ENCODE measurements at regions not wholly inside any gene's neighbourhood (a gene's known extent, or its start where the extent isn't known, plus 50 kb on each side); places are given as distances from the start of the nearest gene placed in this dataset.
A peak's percentile ranks its signal among the peaks of the same experiment; 100 is the strongest.

GRCh38 chr4:179595671-179596410, 2153.6 kb upstream of the AGA start:
- H3K18ac ChIP-seq (ENCODE audit: low read length) = no peak overlapping the region
- WGBS, 2 donors (ENCODE audit: extremely low coverage in 2 of 2, insufficient read length in 2 of 2, insufficient replicate concordance in 1 of 2) = no CpG with 5 or more reads among the region's 6 CpGs
- peaks cover 0 to 5% of the 10 kb centered on the region in 2 donors for H3K9me3 ChIP-seq (replicated peaks in 1 of 2; ENCODE audit: control insufficient read depth in 2 of 2, insufficient read depth in 1 of 2, low read depth in 1 of 2, low read length in 2 of 2)
- H2BK12ac ChIP-seq (ENCODE audit: low read length) = no peak overlapping the region
- H3K27ac ChIP-seq (replicated peaks; ENCODE audit: low read length) = no peak overlapping the region
- no peak overlapping the region for H3K23ac ChIP-seq (ENCODE audit: low read depth, low read length, poor library complexity)
- H3K9ac ChIP-seq (ENCODE audit: low read depth, low read length, poor library complexity) = no peak overlapping the region
- H2AK5ac ChIP-seq (ENCODE audit: low read depth, low read length) = no peak overlapping the region
- DNase-seq (ENCODE audit: low spot score) = no peak
- H3K14ac ChIP-seq (ENCODE audit: low read length) = no peak overlapping the region
- no peak overlapping the region for H3K4me2 ChIP-seq (ENCODE audit: insufficient read depth, low read length, poor library complexity, severe bottlenecking)
- H2BK5ac ChIP-seq (ENCODE audit: low read length) = no peak overlapping the region
- no peaks in the 10 kb centered on the region for H3K27me3 ChIP-seq (ENCODE audit: control insufficient read depth in 3 of 3, insufficient read depth in 3 of 3, low read depth in 1 of 3, low read length in 3 of 3)
- no peak overlapping the region for H3K4ac ChIP-seq (ENCODE audit: low read length)
- H3K4me3 ChIP-seq (ENCODE audit: low read length in 2 of 2) = no peak overlapping the region
- H2BK15ac ChIP-seq (ENCODE audit: low read length) = no peak overlapping the region
- no peak overlapping the region for H4K8ac ChIP-seq (ENCODE audit: low read depth, low read length)
- no peaks in the 10 kb centered on the region for H3K79me1 ChIP-seq (ENCODE audit: low read depth, low read length)
- peak overlapping the region; percentile 59 for H2AFZ ChIP-seq (ENCODE audit: low read length)
- peaks cover 4 to 5% of the 10 kb centered on the region in 2 donors for H3K4me1 ChIP-seq (ENCODE audit: control insufficient read depth in 2 of 2, insufficient read depth in 1 of 2, low read depth in 1 of 2, low read length in 2 of 2)
- no peak overlapping the region for H4K91ac ChIP-seq (ENCODE audit: low read depth, low read length, poor library complexity)
- H2BK120ac ChIP-seq (ENCODE audit: low read depth, low read length) = no peak overlapping the region
- H3K36me3 ChIP-seq (replicated peaks in 1 of 2; ENCODE audit: control insufficient read depth in 2 of 2, insufficient read depth in 2 of 2, low read length in 2 of 2) = no peaks in the 10 kb centered on the region

- H3K23ac ChIP-seq (ENCODE audit: low read depth, low read length, poor library complexity) = no peak overlapping the region
- H2BK15ac ChIP-seq (ENCODE audit: low read length) = no peak overlapping the region
- no peaks in the 10 kb centered on the region for H3K27me3 ChIP-seq (ENCODE audit: control insufficient read depth in 3 of 3, insufficient read depth in 3 of 3, low read depth in 1 of 3, low read length in 3 of 3)
- no peak overlapping the region for H2AK5ac ChIP-seq (ENCODE audit: low read depth, low read length)
- H3K18ac ChIP-seq (ENCODE audit: low read length) = no peak overlapping the region
- H2BK120ac ChIP-seq (ENCODE audit: low read depth, low read length) = no peak overlapping the region
- no peak overlapping the region for H3K4me3 ChIP-seq (ENCODE audit: low read length in 2 of 2)
- H3K4ac ChIP-seq (ENCODE audit: low read length) = no peak overlapping the region
- no peak overlapping the region for H4K91ac ChIP-seq (ENCODE audit: low read depth, low read length, poor library complexity)
- no peak overlapping the region for H3K27ac ChIP-seq (replicated peaks; ENCODE audit: low read length)
- no peak overlapping the region for H4K8ac ChIP-seq (ENCODE audit: low read depth, low read length)
- no peaks in the 10 kb centered on the region for H3K79me1 ChIP-seq (ENCODE audit: low read depth, low read length)
- peaks cover 4 to 5% of the 10 kb centered on the region in 2 donors for H3K4me1 ChIP-seq (ENCODE audit: control insufficient read depth in 2 of 2, insufficient read depth in 1 of 2, low read depth in 1 of 2, low read length in 2 of 2)
- H2BK5ac ChIP-seq (ENCODE audit: low read length) = no peak overlapping the region
- DNase-seq (ENCODE audit: low spot score) = no peak
- H3K4me2 ChIP-seq (ENCODE audit: insufficient read depth, low read length, poor library complexity, severe bottlenecking) = no peak overlapping the region
- WGBS, 2 donors (ENCODE audit: extremely low coverage in 2 of 2, insufficient read length in 2 of 2, insufficient replicate concordance in 1 of 2) = no CpG with 5 or more reads among the region's 2 CpGs
- no peaks in the 10 kb centered on the region for H3K36me3 ChIP-seq (replicated peaks in 1 of 2; ENCODE audit: control insufficient read depth in 2 of 2, insufficient read depth in 2 of 2, low read length in 2 of 2)
- no peak overlapping the region for H2BK12ac ChIP-seq (ENCODE audit: low read length)
- no peaks in the 10 kb centered on the region for H3K9me3 ChIP-seq (replicated peaks in 1 of 2; ENCODE audit: control insufficient read depth in 2 of 2, insufficient read depth in 1 of 2, low read depth in 1 of 2, low read length in 2 of 2)
- no peak overlapping the region for H3K9ac ChIP-seq (ENCODE audit: low read depth, low read length, poor library complexity)
- peak overlapping the region; percentile 90 for H2AFZ ChIP-seq (ENCODE audit: low read length)
- H3K14ac ChIP-seq (ENCODE audit: low read length) = no peak overlapping the region
Measured at GRCh38 chr4:179596621-179597020, 2154.4 kb upstream of the AGA start.

GRCh38 chr4:179597301-179597700, 2155.1 kb upstream of the AGA start:
- H2AFZ ChIP-seq (ENCODE audit: low read length) = peak overlapping the region; percentile 90
- whole genome bisulfite sequencing, 2 donors (ENCODE audit: extremely low coverage in 2 of 2, insufficient read length in 2 of 2, insufficient replicate concordance in 1 of 2) = no CpG with 5 or more reads among the region's 2 CpGs
- H3K4ac ChIP-seq (ENCODE audit: low read length) = no peak overlapping the region
- no peak overlapping the region for H3K4me3 ChIP-seq (ENCODE audit: low read length in 2 of 2)
- H2BK15ac ChIP-seq (ENCODE audit: low read length) = no peak overlapping the region
- DNase-seq (ENCODE audit: low spot score) = no peak
- no peak overlapping the region for H2BK12ac ChIP-seq (ENCODE audit: low read length)
- H3K4me1 ChIP-seq (ENCODE audit: control insufficient read depth in 2 of 2, insufficient read depth in 1 of 2, low read depth in 1 of 2, low read length in 2 of 2) = peaks cover 4 to 5% of the 10 kb centered on the region in 2 donors
- no peaks in the 10 kb centered on the region for H3K9me3 ChIP-seq (replicated peaks in 1 of 2; ENCODE audit: control insufficient read depth in 2 of 2, insufficient read depth in 1 of 2, low read depth in 1 of 2, low read length in 2 of 2)
- no peak overlapping the region for H3K23ac ChIP-seq (ENCODE audit: low read depth, low read length, poor library complexity)
- H3K36me3 ChIP-seq (replicated peaks in 1 of 2; ENCODE audit: control insufficient read depth in 2 of 2, insufficient read depth in 2 of 2, low read length in 2 of 2) = no peaks in the 10 kb centered on the region
- H3K9ac ChIP-seq (ENCODE audit: low read depth, low read length, poor library complexity) = no peak overlapping the region
- no peak overlapping the region for H3K14ac ChIP-seq (ENCODE audit: low read length)
- H4K8ac ChIP-seq (ENCODE audit: low read depth, low read length) = no peak overlapping the region
- H3K27ac ChIP-seq (replicated peaks; ENCODE audit: low read length) = no peak overlapping the region
- H4K91ac ChIP-seq (ENCODE audit: low read depth, low read length, poor library complexity) = no peak overlapping the region
- no peak overlapping the region for H3K4me2 ChIP-seq (ENCODE audit: insufficient read depth, low read length, poor library complexity, severe bottlenecking)
- no peak overlapping the region for H2AK5ac ChIP-seq (ENCODE audit: low read depth, low read length)
- no peaks in the 10 kb centered on the region for H3K27me3 ChIP-seq (ENCODE audit: control insufficient read depth in 3 of 3, insufficient read depth in 3 of 3, low read depth in 1 of 3, low read length in 3 of 3)
- no peaks in the 10 kb centered on the region for H3K79me1 ChIP-seq (ENCODE audit: low read depth, low read length)
- H2BK120ac ChIP-seq (ENCODE audit: low read depth, low read length) = no peak overlapping the region
- no peak overlapping the region for H3K18ac ChIP-seq (ENCODE audit: low read length)
- no peak overlapping the region for H2BK5ac ChIP-seq (ENCODE audit: low read length)

GRCh38 chr4:179601671-179602070, 2159.4 kb upstream of the AGA start:
- no peak overlapping the region for H2BK12ac ChIP-seq (ENCODE audit: low read length)
- no peaks in the 10 kb centered on the region for H3K27me3 ChIP-seq (ENCODE audit: control insufficient read depth in 3 of 3, insufficient read depth in 3 of 3, low read depth in 1 of 3, low read length in 3 of 3)
- H2AK5ac ChIP-seq (ENCODE audit: low read depth, low read length) = no peak overlapping the region
- no peak overlapping the region for H3K4ac ChIP-seq (ENCODE audit: low read length)
- no peak overlapping the region for H3K18ac ChIP-seq (ENCODE audit: low read length)
- WGBS, 2 donors (ENCODE audit: extremely low coverage in 2 of 2, insufficient read length in 2 of 2, insufficient replicate concordance in 1 of 2) = no CpG with 5 or more reads among the region's 2 CpGs
- H2BK5ac ChIP-seq (ENCODE audit: low read length) = no peak overlapping the region
- H3K79me1 ChIP-seq (ENCODE audit: low read depth, low read length) = no peaks in the 10 kb centered on the region
- H2BK120ac ChIP-seq (ENCODE audit: low read depth, low read length) = no peak overlapping the region
- H4K91ac ChIP-seq (ENCODE audit: low read depth, low read length, poor library complexity) = no peak overlapping the region
- H3K9ac ChIP-seq (ENCODE audit: low read depth, low read length, poor library complexity) = no peak overlapping the region
- H3K4me3 ChIP-seq (ENCODE audit: low read length in 2 of 2) = no peak overlapping the region
- peaks cover 4 to 5% of the 10 kb centered on the region in 2 donors for H3K4me1 ChIP-seq (ENCODE audit: control insufficient read depth in 2 of 2, insufficient read depth in 1 of 2, low read depth in 1 of 2, low read length in 2 of 2)
- H3K23ac ChIP-seq (ENCODE audit: low read depth, low read length, poor library complexity) = no peak overlapping the region
- no peak overlapping the region for H3K14ac ChIP-seq (ENCODE audit: low read length)
- no peak overlapping the region for H3K27ac ChIP-seq (replicated peaks; ENCODE audit: low read length)
- no peak overlapping the region for H3K4me2 ChIP-seq (ENCODE audit: insufficient read depth, low read length, poor library complexity, severe bottlenecking)
- no peak overlapping the region for H2BK15ac ChIP-seq (ENCODE audit: low read length)
- H4K8ac ChIP-seq (ENCODE audit: low read depth, low read length) = no peak overlapping the region
- no peak for DNase-seq (ENCODE audit: low spot score)
- H3K9me3 ChIP-seq (replicated peaks in 1 of 2; ENCODE audit: control insufficient read depth in 2 of 2, insufficient read depth in 1 of 2, low read depth in 1 of 2, low read length in 2 of 2) = peaks cover 0 to 2% of the 10 kb centered on the region in 2 donors
- H2AFZ ChIP-seq (ENCODE audit: low read length) = no peak overlapping the region
- H3K36me3 ChIP-seq (replicated peaks in 1 of 2; ENCODE audit: control insufficient read depth in 2 of 2, insufficient read depth in 2 of 2, low read length in 2 of 2) = no peaks in the 10 kb centered on the region

All from neuronal stem cell (in vitro differentiated cells).